Right ventricle myocardium superior (tissue), 1 donor: ENCODE measurements at regions not wholly inside any gene's neighbourhood (a gene's known extent, or its start where the extent isn't known, plus 50 kb on each side); places are given as distances from the start of the nearest gene placed in this dataset.
"Not testable (repeated sequence)": the region's sequence is repeated elsewhere in the genome, so short reads cannot be mapped to it uniquely, and the experiment has no call there.

Source experiments
- ATAC-seq: fragments of 200-7000 bp; cut with Tn5 transposase; one replicate; pipeline ENCODE4 v1.9.1; 2020; ENCODE audit warnings: mild to moderate bottlenecking; ENCODE audit not compliant: poor library complexity
- DNase-seq: peaks from one replicate; pipeline ENCODE4 v3.0.0-alpha.2; 2020
- intact Hi-C: fragments of 100-400 bp; cut with DNase I; formaldehyde crosslinking; loops from one replicate; pipeline ENCODE4 v1.11.2; 2022
- donor health status: DM: no; HTN: yes; CAD: no; lungs with severe emphysema.

GRCh38 chrX:63198693-63199092 lies 152.4 kb downstream of the SPIN4 start:
- DNase-seq, intact Hi-C loops, ATAC-seq: not testable (repeated sequence)

GRCh38 chrX:63192366-63193041 lies 158.6 kb downstream of the SPIN4 start:
- intact Hi-C loops, ATAC-seq: not testable (repeated sequence)
- peak; percentile 23 for DNase-seq

- no peak for DNase-seq
- intact Hi-C loops, result no loop called here
- no peak for ATAC-seq
These were observed 165.0 kb downstream of the SPIN4 start for GRCh38 chrX:63186137-63186536.

- DNase-seq, intact Hi-C loops, ATAC-seq: not testable (repeated sequence)
These were observed 171.3 kb downstream of the SPIN4 start for GRCh38 chrX:63179852-63180251.

- ATAC-seq, intact Hi-C loops: not testable (repeated sequence)
These were observed 174.6 kb downstream of the SPIN4 start for GRCh38 chrX:63176578-63176977.

GRCh38 chrX:63173841-63174718 lies 177.1 kb downstream of the SPIN4 start:
- DNase-seq, intact Hi-C loops, ATAC-seq: not testable (repeated sequence)

More at GRCh38 chrX:63176578-63176977, 174.6 kb downstream of the SPIN4 start:
- DNase-seq, result not testable (repeated sequence)

- ATAC-seq, intact Hi-C loops, DNase-seq: not testable (repeated sequence)
These were observed 181.7 kb downstream of the SPIN4 start for GRCh38 chrX:63169416-63169815.

GRCh38 chrX:63168949-63169348 lies 182.2 kb downstream of the SPIN4 start:
- DNase-seq, intact Hi-C loops, ATAC-seq: not testable (repeated sequence)

- DNase-seq, intact Hi-C loops, ATAC-seq: not testable (repeated sequence)
These were observed 184.1 kb downstream of the SPIN4 start for GRCh38 chrX:63167002-63167401.

- ATAC-seq, DNase-seq, intact Hi-C loops: not testable (repeated sequence)
These were observed 190.1 kb downstream of the SPIN4 start for GRCh38 chrX:63160994-63161393.

GRCh38 chrX:63160340-63160739 lies 190.8 kb downstream of the SPIN4 start:
- DNase-seq, intact Hi-C loops, ATAC-seq: not testable (repeated sequence)

- DNase-seq, ATAC-seq, intact Hi-C loops: not testable (repeated sequence)
These were observed 205.6 kb downstream of the SPIN4 start for GRCh38 chrX:63145526-63145925.

- intact Hi-C loops, ATAC-seq, DNase-seq: not testable (repeated sequence)
These were observed 208.5 kb downstream of the SPIN4 start for GRCh38 chrX:63142588-63142987.

GRCh38 chrX:63135859-63136258 lies 215.3 kb downstream of the SPIN4 start:
- intact Hi-C loops, DNase-seq, ATAC-seq: not testable (repeated sequence)

- no peak for ATAC-seq
- intact Hi-C loops, result no loop called here
- no peak for DNase-seq
These were observed 222.6 kb downstream of the SPIN4 start for GRCh38 chrX:63128509-63128908.

- ATAC-seq (no peak), DNase-seq (no peak)
- intact Hi-C loops, result no loop called here
These were observed 235.9 kb downstream of the SPIN4 start for GRCh38 chrX:63115196-63115595.

- DNase-seq (no peak), ATAC-seq (no peak)
- intact Hi-C loops, result no loop called here
These were observed 249.1 kb downstream of the SPIN4 start for GRCh38 chrX:63101879-63102620.

GRCh38 chrX:63058204-63058603 lies 292.9 kb downstream of the SPIN4 start:
- DNase-seq (no peak), ATAC-seq (no peak)
- intact Hi-C loops, result no loop called here

- ATAC-seq, result no peak
- no peak for DNase-seq
- intact Hi-C loops, result no loop called here
These were observed 300.9 kb downstream of the SPIN4 start for GRCh38 chrX:63050225-63050624.
